Trophoblast cell (in vitro differentiated cells and primary cell): ENCODE measurements at regions not wholly inside any gene's neighbourhood (a gene's known extent, or its start where the extent isn't known, plus 50 kb on each side); places are given as distances from the start of the nearest gene placed in this dataset.
A peak's percentile ranks its signal among the peaks of the same experiment; 100 is the strongest.

Source experiments
- DNase-seq, 2 donors: peaks; one replicate each; pipeline ENCODE4 v3.0.0-alpha.2; 2016
- H2AFZ ChIP-seq: 2 replicates; pipeline ENCODE4 v1.6.1; 2013; ENCODE audit warnings: low read length, moderate library complexity, mild to moderate bottlenecking; ENCODE audit not compliant: insufficient read depth, poor library complexity
- H2AK5ac ChIP-seq: 2 replicates; pipeline ENCODE4 v1.6.1; 2013; ENCODE audit warnings: mild to moderate bottlenecking, low read length
- H2BK120ac ChIP-seq: 2 replicates; pipeline ENCODE4 v1.6.1; 2013; ENCODE audit warnings: low read length, mild to moderate bottlenecking, moderate library complexity; ENCODE audit not compliant: insufficient read depth, poor library complexity
- H2BK12ac ChIP-seq: 2 replicates; pipeline ENCODE4 v1.6.1; 2013; ENCODE audit warnings: mild to moderate bottlenecking, low read length, moderate library complexity
- H2BK5ac ChIP-seq: 2 replicates; pipeline ENCODE4 v1.6.1; 2013; ENCODE audit warnings: low read length, low read depth, moderate library complexity, mild to moderate bottlenecking; ENCODE audit not compliant: poor library complexity
- H3K14ac ChIP-seq: 2 replicates; pipeline ENCODE4 v1.6.1; 2013; ENCODE audit warnings: mild to moderate bottlenecking, low read length
- H3K18ac ChIP-seq: 2 replicates; pipeline ENCODE4 v1.6.1; 2013; ENCODE audit warnings: mild to moderate bottlenecking, low read length
- H3K23ac ChIP-seq: 2 replicates; pipeline ENCODE4 v1.6.1; 2013; ENCODE audit warnings: low read length
- H3K27ac ChIP-seq: 2 replicates; pipeline ENCODE4 v1.5.1; 2013; ENCODE audit warnings: low read depth, mild to moderate bottlenecking, inconsistent platforms, low read length, moderate library complexity
- H3K27me3 ChIP-seq: 2 replicates; pipeline ENCODE4 v1.6.1; 2013; ENCODE audit warnings: inconsistent platforms, mild to moderate bottlenecking, low read length, moderate library complexity; ENCODE audit not compliant: insufficient read depth
- H3K36me3 ChIP-seq, 2 experiments: 1 replicate in 1 of 2; 2 replicates in 1 of 2; pipeline ENCODE4 v1.6.1; 2013; ENCODE audit warnings: low read length in 2 of 2, mild to moderate bottlenecking in 2 of 2, moderate library complexity in 1 of 2; ENCODE audit not compliant: insufficient read depth in 2 of 2, control insufficient read depth in 1 of 2
- H3K4ac ChIP-seq: 2 replicates; pipeline ENCODE4 v1.6.1; 2013; ENCODE audit warnings: low read depth, mild to moderate bottlenecking, low read length, moderate library complexity
- H3K4me1 ChIP-seq, 2 experiments: 1 replicate in 1 of 2; 2 replicates in 1 of 2; pipeline ENCODE4 v1.6.1; 2013; ENCODE audit warnings: low read length in 2 of 2, mild to moderate bottlenecking in 2 of 2, moderate library complexity in 1 of 2; ENCODE audit not compliant: insufficient read depth in 2 of 2, control insufficient read depth in 1 of 2
- H3K4me2 ChIP-seq: 2 replicates; pipeline ENCODE4 v1.6.1; 2013; ENCODE audit warnings: inconsistent platforms, mild to moderate bottlenecking, low read length, moderate library complexity
- H3K4me3 ChIP-seq: 2 replicates; pipeline ENCODE4 v1.5.1; 2013; ENCODE audit warnings: mild to moderate bottlenecking, low read depth, low read length, inconsistent platforms
- H3K79me1 ChIP-seq: one replicate; pipeline ENCODE4 v1.6.1; 2013; ENCODE audit warnings: low read length
- H3K79me2 ChIP-seq: 2 replicates; pipeline ENCODE4 v1.6.1; 2013; ENCODE audit warnings: low read length, mild to moderate bottlenecking; ENCODE audit not compliant: control insufficient read depth, insufficient read depth, poor library complexity
- H3K9ac ChIP-seq: 2 replicates; pipeline ENCODE4 v1.6.1; 2013; ENCODE audit warnings: mild to moderate bottlenecking, low read length
- H3K9me3 ChIP-seq: 2 replicates; pipeline ENCODE4 v1.6.1; 2013; ENCODE audit warnings: low read depth, mild to moderate bottlenecking, control low read depth, inconsistent platforms, low read length; ENCODE audit not compliant: insufficient read depth
- H4K12ac ChIP-seq: 2 replicates; pipeline ENCODE4 v1.6.1; 2013; ENCODE audit warnings: low read depth, mild to moderate bottlenecking, low read length, moderate library complexity
- H4K8ac ChIP-seq: 2 replicates; pipeline ENCODE4 v1.6.1; 2013; ENCODE audit warnings: low read depth, mild to moderate bottlenecking, low read length, moderate library complexity
- H4K91ac ChIP-seq: one replicate; pipeline ENCODE4 v1.6.1; 2013; ENCODE audit warnings: low read depth, mild to moderate bottlenecking, low read length, moderate library complexity
- WGBS: extraction: QIAGEN DNeasy Blood & Tissue Kit; methylation state at CpG from one replicate; pipeline ENCODE4 v1.1.7; 2013; ENCODE audit warnings: missing lambda C conversion rate; ENCODE audit not compliant: insufficient read length, insufficient coverage; ENCODE audit errors: extremely low coverage; 5-methylcytosine and 5-hydroxymethylcytosine counted together

GRCh38 chr9:4421847-4422246, 68.4 kb upstream of the SLC1A1 start:
- no peaks in the 10 kb centered on the region for H3K4me1 ChIP-seq
- no CpG with 5 or more reads among the region's 1 CpG for WGBS
- no peak overlapping the region for H3K4ac ChIP-seq
- no peak overlapping the region for H4K12ac ChIP-seq
- no peak overlapping the region for H3K4me3 ChIP-seq
- DNase-seq = no peak
- no peak overlapping the region for H4K8ac ChIP-seq
- H2BK5ac ChIP-seq = no peak overlapping the region
- H3K27ac ChIP-seq = no peak overlapping the region
- no peak overlapping the region for H3K4me2 ChIP-seq
- H3K79me2 ChIP-seq = no peaks in the 10 kb centered on the region
- no peaks in the 10 kb centered on the region for H3K9me3 ChIP-seq
- no peak overlapping the region for H3K14ac ChIP-seq
- H3K9ac ChIP-seq = no peak overlapping the region
- no peaks in the 10 kb centered on the region for H3K79me1 ChIP-seq
- H2AK5ac ChIP-seq = no peak overlapping the region
- H4K91ac ChIP-seq = no peak overlapping the region
- H3K36me3 ChIP-seq = no peaks in the 10 kb centered on the region
- no peak overlapping the region for H3K23ac ChIP-seq
- H2BK12ac ChIP-seq = no peak overlapping the region
- no peak overlapping the region for H2BK120ac ChIP-seq
- no peaks in the 10 kb centered on the region for H3K27me3 ChIP-seq
- H3K18ac ChIP-seq = no peak overlapping the region
- H2AFZ ChIP-seq = no peak overlapping the region

GRCh38 chr9:4420351-4420750, 69.9 kb upstream of the SLC1A1 start:
- H2AK5ac ChIP-seq = no peak overlapping the region
- DNase-seq = no peak
- WGBS = no CpG with 5 or more reads among the region's 6 CpGs

GRCh38 chr9:4417578-4418325, 72.5 kb upstream of the SLC1A1 start:
- no peak overlapping the region for H3K27ac ChIP-seq
- H3K4ac ChIP-seq = no peak overlapping the region
- no peak overlapping the region for H3K4me3 ChIP-seq
- H2BK12ac ChIP-seq = no peak overlapping the region
- H4K91ac ChIP-seq = no peak overlapping the region
- no peak overlapping the region for H3K18ac ChIP-seq
- no peaks in the 10 kb centered on the region for H3K9me3 ChIP-seq
- no peak overlapping the region for H2BK120ac ChIP-seq
- H3K4me2 ChIP-seq = no peak overlapping the region
- H4K12ac ChIP-seq = no peak overlapping the region
- no peak overlapping the region for H3K9ac ChIP-seq
- H3K36me3 ChIP-seq = no peaks in the 10 kb centered on the region
- no peak overlapping the region for H2BK5ac ChIP-seq
- no peaks in the 10 kb centered on the region for H3K79me1 ChIP-seq
- no peak overlapping the region for H3K23ac ChIP-seq
- no CpG with 5 or more reads among the region's 2 CpGs for WGBS
- no peak overlapping the region for H2AK5ac ChIP-seq
- peak; percentile 72 to 95 for DNase-seq
- no peaks in the 10 kb centered on the region for H3K79me2 ChIP-seq
- H3K14ac ChIP-seq = no peak overlapping the region
- no peaks in the 10 kb centered on the region for H3K4me1 ChIP-seq
- no peak overlapping the region for H2AFZ ChIP-seq
- no peak overlapping the region for H4K8ac ChIP-seq
- H3K27me3 ChIP-seq = no peaks in the 10 kb centered on the region

More at GRCh38 chr9:4420351-4420750, 69.9 kb upstream of the SLC1A1 start:
- Histone ChIP-seq H3K18ac (no peak overlapping the region), H2BK5ac (no peak overlapping the region), H3K9ac (no peak overlapping the region), H2AFZ (no peak overlapping the region), H4K91ac (no peak overlapping the region), H3K23ac (no peak overlapping the region), H4K8ac (no peak overlapping the region), H3K9me3 (no peaks in the 10 kb centered on the region), H2BK120ac (no peak overlapping the region), H3K27me3 (no peaks in the 10 kb centered on the region), H3K4me2 (no peak overlapping the region), H3K27ac (no peak overlapping the region), H3K36me3 (no peaks in the 10 kb centered on the region), H3K4me3 (no peak overlapping the region), H3K4ac (no peak overlapping the region), H3K14ac (no peak overlapping the region), H4K12ac (no peak overlapping the region), H2BK12ac (no peak overlapping the region), H3K79me2 (no peaks in the 10 kb centered on the region), H3K4me1 (no peaks in the 10 kb centered on the region), H3K79me1 (no peaks in the 10 kb centered on the region)

- Histone ChIP-seq H3K79me1 (no peaks in the 10 kb centered on the region), H3K23ac (no peak overlapping the region), H2BK12ac (no peak overlapping the region), H3K4me3 (no peak overlapping the region), H2BK120ac (no peak overlapping the region), H3K9ac (no peak overlapping the region), H3K27me3 (no peaks in the 10 kb centered on the region), H3K18ac (no peak overlapping the region), H4K8ac (no peak overlapping the region), H2BK5ac (no peak overlapping the region), H3K79me2 (no peaks in the 10 kb centered on the region), H3K27ac (no peak overlapping the region), H2AFZ (no peak overlapping the region), H2AK5ac (no peak overlapping the region), H3K9me3 (no peaks in the 10 kb centered on the region), H4K12ac (no peak overlapping the region), H3K36me3 (no peaks in the 10 kb centered on the region), H3K4me2 (no peak overlapping the region), H3K4ac (no peak overlapping the region), H3K14ac (no peak overlapping the region), H3K4me1 (no peaks in the 10 kb centered on the region), H4K91ac (no peak overlapping the region)
- no CpG with 5 or more reads among the region's 1 CpG for WGBS
- no peak for DNase-seq
Observed at GRCh38 chr9:4416467-4416866, 73.8 kb upstream of the SLC1A1 start.
